Stimulated activated CD8-positive, alpha-beta memory T cell treated with anti-CD3 and anti-CD28 coated beads, Interleukin-12 subunit alpha, Interleukin-12 subunit beta, amount 100 ng/mL, for 4 hours (primary cell): ENCODE measurements at regions not wholly inside any gene's neighbourhood (a gene's known extent, or its start where the extent isn't known, plus 50 kb on each side); places are given as distances from the start of the nearest gene placed in this dataset.

ENCODE experiments used
- DNase-seq: peaks from one replicate; pipeline ENCODE4 v3.0.0-alpha.2; 2020; ENCODE audit warnings: low read depth

GRCh38 chr15:69795601-69796000, 302.1 kb downstream of the TLE3 start:
- no peak for DNase-seq

DNA sequence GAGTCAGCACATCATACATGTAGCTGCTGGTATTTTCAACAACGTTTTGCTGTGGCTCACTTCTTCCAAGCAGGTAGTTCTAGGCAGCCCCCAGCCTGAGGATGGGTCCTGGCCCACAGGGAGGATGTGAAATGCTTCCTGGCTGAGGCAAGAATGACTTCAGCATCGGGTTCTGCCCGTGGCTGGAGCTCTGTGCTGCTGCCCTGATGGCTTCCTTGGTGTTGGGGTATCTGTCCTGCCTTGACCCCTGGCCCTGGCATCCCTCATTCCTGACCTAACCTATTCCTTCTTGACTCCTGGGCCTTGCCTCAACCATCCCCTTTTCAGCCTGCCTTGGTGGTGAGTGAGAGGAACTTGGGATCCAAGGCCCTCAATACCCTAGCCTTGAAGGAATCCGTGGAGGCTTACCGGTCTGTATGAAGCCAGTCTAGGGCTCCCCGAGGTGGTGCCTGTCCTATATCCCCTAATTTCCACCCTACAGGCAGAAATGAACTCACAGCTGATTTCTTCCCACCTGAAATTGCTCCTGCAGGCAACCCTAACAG, 300.6 kb downstream of the TLE3 start:
- DNase-seq = no peak

DNA sequence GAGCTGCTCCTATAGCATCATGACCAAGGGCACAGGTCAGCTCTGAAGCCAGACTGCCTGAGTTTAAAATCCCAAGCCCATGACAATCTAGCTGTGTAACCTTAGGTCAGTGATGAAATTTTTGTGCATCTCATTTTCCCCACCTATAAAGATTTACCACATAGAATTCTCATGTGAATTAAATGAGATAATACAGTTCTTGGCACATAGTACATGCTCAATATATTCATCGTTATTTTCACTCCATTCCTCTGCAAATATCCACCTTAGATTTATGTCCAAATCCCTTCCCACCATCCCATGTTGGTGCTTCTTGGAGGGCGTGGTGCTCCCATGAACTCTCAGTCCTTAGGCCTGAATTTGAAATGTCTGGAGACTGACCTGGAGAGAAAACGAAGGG, 300.1 kb downstream of the TLE3 start:
- no peak for DNase-seq

- DNase-seq = no peak
These were observed 299.1 kb downstream of the TLE3 start for GRCh38 chr15:69798481-69799250.

DNA sequence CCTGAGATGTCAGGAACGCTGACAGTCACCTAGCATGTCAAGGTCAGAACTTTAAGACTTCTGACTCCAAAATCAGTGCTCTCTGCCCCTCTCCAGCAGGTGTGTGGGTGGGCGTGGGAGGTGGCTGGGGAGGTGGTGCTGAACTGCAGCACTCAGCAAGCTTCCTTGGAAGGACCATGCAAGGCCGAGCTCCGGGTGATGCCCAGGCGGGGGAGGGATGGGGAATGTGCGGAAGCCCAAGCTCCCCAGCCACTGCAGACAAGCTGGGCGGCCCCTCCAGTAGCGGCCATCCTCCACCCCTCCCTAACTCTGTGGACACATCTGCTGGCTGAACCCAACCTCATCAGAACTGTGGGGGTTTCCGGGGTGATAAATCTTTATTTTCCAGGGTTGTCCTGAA, 296.6 kb downstream of the TLE3 start:
- DNase-seq = no peak

GRCh38 chr15:69802432-69802831, 295.3 kb downstream of the TLE3 start:
- no peak for DNase-seq

GRCh38 chr15:69804786-69805185, 292.9 kb downstream of the TLE3 start:
- no peak for DNase-seq

GRCh38 chr15:69805248-69805953, 292.3 kb downstream of the TLE3 start:
- DNase-seq = no peak

- DNase-seq = no peak
These were observed 291.3 kb downstream of the TLE3 start for GRCh38 chr15:69806287-69806915.

DNA sequence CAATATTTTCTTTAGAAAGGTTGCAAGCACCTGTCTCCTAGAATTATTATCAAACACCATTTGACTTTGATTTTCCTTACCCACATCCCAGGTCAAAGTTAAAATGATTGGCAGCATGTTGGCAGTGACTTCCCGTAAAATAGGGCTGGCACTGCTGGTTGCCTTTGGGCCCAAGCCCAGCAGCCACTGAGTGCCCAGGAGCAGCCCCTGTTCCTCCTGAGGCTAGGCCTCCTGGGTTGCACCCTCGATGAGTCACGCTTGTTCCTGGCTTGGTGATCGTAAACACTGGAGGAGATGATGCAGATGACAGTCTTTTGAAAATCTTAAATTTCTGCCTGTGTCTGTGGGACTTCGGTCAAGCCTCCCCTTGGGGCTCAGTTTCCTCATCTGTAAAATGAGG, 290.0 kb downstream of the TLE3 start:
- DNase-seq = no peak

- no peak for DNase-seq
These were observed 289.0 kb downstream of the TLE3 start for GRCh38 chr15:69808756-69809155.

DNA sequence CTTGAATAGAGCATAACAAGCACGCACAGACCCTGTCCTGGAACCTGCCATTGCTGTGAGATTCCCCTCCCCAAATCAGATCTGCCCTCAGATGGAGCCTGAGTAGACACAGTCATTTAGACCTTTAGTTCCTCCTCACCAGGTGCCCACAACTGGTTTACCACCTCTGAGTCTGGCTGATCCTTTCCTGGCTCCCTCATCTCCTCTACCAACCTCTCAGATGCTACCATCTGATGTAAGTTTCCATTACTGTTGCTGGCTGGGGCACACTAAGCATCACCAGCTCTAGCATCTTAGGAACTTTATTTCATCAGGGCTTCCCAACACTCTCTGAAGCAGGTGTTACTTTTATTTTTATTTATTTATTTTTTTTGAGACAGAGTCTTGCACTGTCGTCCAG, 288.3 kb downstream of the TLE3 start:
- no peak for DNase-seq

DNA sequence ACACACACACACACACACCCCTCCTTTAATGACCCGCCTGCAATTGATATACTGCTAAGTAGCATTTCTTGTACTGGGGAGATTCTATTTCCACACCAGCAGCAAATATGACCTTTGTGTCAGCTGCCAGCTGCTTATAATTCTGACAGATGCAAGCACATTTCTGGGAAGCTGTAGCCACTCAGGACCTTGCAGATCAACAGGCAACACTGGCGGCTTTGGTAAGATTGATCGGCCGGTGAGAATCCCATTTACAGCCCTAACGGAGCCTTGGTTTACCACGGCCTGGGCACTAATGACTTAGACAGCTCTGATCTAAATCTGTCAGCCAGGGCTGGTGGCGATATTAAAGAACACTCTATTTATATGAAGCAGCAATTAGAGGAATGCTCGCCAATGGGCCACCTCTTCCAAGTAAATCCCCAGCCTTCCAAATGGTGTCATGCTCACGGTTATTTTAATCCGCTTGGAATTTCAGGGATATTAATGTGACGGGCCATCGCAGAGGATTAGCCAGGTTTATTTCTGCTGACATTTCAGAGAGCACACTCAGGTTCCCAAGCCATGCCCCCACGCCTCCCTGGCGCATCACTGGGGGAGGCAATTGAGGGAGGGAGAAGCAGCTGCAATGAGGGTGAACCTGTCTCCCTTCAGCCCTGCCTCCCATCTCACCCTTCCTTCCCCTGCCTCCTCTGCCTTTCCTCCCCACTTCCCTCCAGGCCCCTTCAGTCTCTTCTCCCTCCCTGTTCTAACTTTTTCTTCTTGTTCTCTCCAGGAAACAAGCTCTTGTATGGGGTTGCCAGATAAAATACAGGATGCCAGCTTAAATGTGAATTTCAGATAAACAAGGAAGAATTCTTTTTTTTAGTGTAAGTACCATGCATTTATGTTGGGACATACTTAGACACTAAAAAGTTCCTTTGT, 287.0 kb downstream of the TLE3 start:
- no peak for DNase-seq

- DNase-seq = no peak
These were observed 284.9 kb downstream of the TLE3 start for GRCh38 chr15:69812861-69813261.

DNA sequence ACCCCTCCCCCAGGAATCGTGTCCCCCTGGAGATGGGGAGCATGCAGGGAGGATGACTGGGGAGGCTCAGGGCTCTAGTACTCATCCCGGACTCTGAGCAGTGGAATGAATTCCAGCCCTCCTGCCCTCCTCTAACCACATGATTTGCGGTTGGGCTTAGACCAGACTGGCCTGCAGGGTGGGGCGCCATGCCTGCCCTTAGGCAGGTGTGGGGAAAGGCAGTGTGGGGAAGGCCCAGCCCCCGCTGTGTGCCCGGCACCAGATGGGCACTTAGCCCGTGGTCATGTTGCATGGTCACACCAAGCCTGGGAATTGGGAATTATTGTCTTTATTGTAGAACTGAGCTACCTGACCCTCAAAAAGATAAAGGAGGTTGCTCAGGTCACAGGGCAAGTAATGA, 283.8 kb downstream of the TLE3 start:
- no peak for DNase-seq

- DNase-seq = no peak
These were observed 282.8 kb downstream of the TLE3 start for GRCh38 chr15:69814932-69815331.

GRCh38 chr15:69815793-69816192, 281.9 kb downstream of the TLE3 start:
- DNase-seq = no peak

- DNase-seq = no peak
These were observed 281.2 kb downstream of the TLE3 start for GRCh38 chr15:69816522-69816921.

GRCh38 chr15:69818529-69818928, 279.2 kb downstream of the TLE3 start:
- DNase-seq = no peak

DNA sequence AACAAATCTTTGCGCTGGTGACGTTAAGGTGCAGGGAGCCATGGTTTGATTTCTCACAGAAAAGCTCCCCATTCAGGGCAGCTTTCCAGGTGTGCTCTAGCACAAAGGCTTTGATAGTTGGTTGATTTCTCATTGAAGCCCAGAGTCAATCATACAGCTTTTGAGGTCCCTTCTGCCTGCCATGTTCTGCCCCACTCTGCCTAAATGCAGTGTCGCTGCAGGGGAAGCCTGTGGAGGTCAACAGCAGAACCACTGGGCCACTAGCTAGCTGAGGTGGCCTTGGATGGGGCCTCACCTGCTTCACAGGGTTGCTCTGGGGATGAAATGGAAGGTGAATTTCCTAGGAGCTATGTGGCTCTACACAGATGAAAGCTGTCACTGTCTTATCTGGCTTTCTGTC, 278.3 kb downstream of the TLE3 start:
- no peak for DNase-seq

- no peak for DNase-seq
These were observed 276.9 kb downstream of the TLE3 start for GRCh38 chr15:69820819-69821218.
